ENCODE measurements at regions not wholly inside any gene's neighbourhood (a gene's known extent, or its start where the extent isn't known, plus 50 kb on each side); places are given as distances from the start of the nearest gene placed in this dataset.

- intact Hi-C loops (cut with DNase I) = no loop called here
- DNase-seq (ENCODE audit: extremely low spot score in 2 of 2) = no peak
- Histone ChIP-seq H3K9me3 (no peaks in the 10 kb centered on the region), H3K27ac (no peak overlapping the region), H3K4me1 (no peaks in the 10 kb centered on the region), H3K27me3 (no peaks in the 10 kb centered on the region), H3K36me3 (no peaks in the 10 kb centered on the region), H3K4me3 (no peak overlapping the region)
- TF ChIP-seq, protein P1, sequence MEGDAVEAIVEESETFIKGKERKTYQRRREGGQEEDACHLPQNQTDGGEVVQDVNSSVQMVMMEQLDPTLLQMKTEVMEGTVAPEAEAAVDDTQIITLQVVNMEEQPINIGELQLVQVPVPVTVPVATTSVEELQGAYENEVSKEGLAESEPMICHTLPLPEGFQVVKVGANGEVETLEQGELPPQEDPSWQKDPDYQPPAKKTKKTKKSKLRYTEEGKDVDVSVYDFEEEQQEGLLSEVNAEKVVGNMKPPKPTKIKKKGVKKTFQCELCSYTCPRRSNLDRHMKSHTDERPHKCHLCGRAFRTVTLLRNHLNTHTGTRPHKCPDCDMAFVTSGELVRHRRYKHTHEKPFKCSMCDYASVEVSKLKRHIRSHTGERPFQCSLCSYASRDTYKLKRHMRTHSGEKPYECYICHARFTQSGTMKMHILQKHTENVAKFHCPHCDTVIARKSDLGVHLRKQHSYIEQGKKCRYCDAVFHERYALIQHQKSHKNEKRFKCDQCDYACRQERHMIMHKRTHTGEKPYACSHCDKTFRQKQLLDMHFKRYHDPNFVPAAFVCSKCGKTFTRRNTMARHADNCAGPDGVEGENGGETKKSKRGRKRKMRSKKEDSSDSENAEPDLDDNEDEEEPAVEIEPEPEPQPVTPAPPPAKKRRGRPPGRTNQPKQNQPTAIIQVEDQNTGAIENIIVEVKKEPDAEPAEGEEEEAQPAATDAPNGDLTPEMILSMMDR (IDR thresholded peaks at IDR 0.05) = no peak
- TF ChIP-seq POLR2A (IDR thresholded peaks at IDR 0.05) = no peak
- TF ChIP-seq POLR2AphosphoS5 (IDR thresholded peaks at IDR 0.05; ENCODE audit: insufficient read depth in 1 of 2, low read depth in 1 of 2) = no peak
These were observed 383.5 kb downstream of the C6orf118 start for GRCh38 chr6:164925681-164926530.

DNA sequence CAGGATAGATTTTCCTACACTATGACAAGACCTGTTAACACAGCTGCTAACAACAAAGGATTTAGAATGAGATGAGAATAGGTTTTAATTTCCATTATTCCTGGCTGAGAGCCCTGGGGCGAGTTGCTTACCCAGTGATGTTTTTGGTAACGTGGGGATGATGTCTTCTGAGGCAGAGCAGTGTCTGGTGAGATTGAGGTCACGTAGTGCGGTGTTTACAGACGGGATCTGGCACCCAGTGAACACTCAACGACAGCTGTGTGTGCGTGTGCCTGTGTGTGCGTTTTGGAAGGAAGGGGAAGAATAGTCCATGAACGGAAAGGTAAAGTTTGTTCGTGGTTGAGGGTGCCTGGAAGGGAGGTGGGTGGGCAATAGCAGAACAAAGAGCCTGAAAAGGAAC lies 384.7 kb downstream of the C6orf118 start:
- Histone ChIP-seq H3K4me3 (no peak overlapping the region), H3K36me3 (no peaks in the 10 kb centered on the region), H3K27me3 (no peaks in the 10 kb centered on the region), H3K4me1 (no peaks in the 10 kb centered on the region), H3K9me3 (no peaks in the 10 kb centered on the region), H3K27ac (no peak overlapping the region)
- intact Hi-C loops (cut with DNase I) = no loop called here
- TF ChIP-seq POLR2A (IDR thresholded peaks at IDR 0.05) (no peak), POLR2AphosphoS5 (IDR thresholded peaks at IDR 0.05; ENCODE audit: insufficient read depth in 1 of 2, low read depth in 1 of 2) (no peak)
- TF ChIP-seq, protein P1 (IDR thresholded peaks at IDR 0.05) = no peak
- no peak for DNase-seq (ENCODE audit: extremely low spot score in 2 of 2)

DNA sequence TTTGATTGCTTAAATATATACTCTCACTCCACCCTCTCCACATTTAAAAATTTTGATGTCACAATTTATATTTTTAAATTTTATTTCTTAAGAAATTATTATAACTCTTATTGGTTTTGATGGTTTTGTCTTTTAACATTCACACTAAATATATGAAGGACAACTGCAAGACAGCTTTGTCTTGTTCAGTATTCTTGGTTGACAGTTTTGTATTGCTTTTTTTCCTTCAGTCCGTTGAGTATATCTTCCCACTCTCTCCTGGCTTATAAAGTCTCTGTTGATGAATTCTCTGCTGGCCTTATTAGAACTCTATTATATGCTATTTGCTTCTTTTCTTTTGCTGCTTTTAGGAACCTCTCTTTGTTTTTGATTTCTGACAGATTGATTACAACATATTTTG lies 392.2 kb downstream of the C6orf118 start:
- Histone ChIP-seq H3K4me3 (no peak overlapping the region), H3K27me3 (no peaks in the 10 kb centered on the region), H3K27ac (no peak overlapping the region), H3K4me1 (no peaks in the 10 kb centered on the region), H3K36me3 (no peaks in the 10 kb centered on the region), H3K9me3 (no peaks in the 10 kb centered on the region)
- TF ChIP-seq POLR2AphosphoS5 (IDR thresholded peaks at IDR 0.05; ENCODE audit: insufficient read depth in 1 of 2, low read depth in 1 of 2) = no peak
- TF ChIP-seq, protein P1 (IDR thresholded peaks at IDR 0.05) = no peak
- no peak for TF ChIP-seq POLR2A (IDR thresholded peaks at IDR 0.05)
- no peak for DNase-seq (ENCODE audit: extremely low spot score in 2 of 2)
- intact Hi-C loops (cut with DNase I) = no loop called here

DNA sequence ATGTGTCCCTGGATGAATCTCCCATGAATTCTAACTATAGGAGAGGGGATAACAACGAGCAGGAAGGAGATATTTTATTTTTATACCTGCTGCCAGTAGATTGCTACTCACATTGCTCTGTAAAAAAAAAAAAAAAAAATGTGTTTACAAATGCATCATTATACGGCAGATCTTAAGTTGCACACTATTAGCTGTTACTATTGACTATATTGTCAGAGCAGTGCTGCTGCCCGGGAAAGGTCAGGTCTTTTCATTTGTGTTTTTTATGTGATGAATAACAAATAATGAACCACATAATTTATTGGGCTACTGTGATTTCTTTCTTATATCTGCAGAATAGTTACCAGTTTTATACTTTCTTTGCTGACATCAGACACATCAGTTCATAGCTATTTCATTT lies 393.3 kb downstream of the C6orf118 start:
- Histone ChIP-seq H3K27ac (no peak overlapping the region), H3K9me3 (no peaks in the 10 kb centered on the region), H3K36me3 (no peaks in the 10 kb centered on the region), H3K27me3 (no peaks in the 10 kb centered on the region), H3K4me1 (no peaks in the 10 kb centered on the region), H3K4me3 (no peak overlapping the region)
- intact Hi-C loops (cut with DNase I) = no loop called here
- TF ChIP-seq, protein P1 (IDR thresholded peaks at IDR 0.05) = no peak
- no peak for TF ChIP-seq POLR2A (IDR thresholded peaks at IDR 0.05)
- no peak for TF ChIP-seq POLR2AphosphoS5 (IDR thresholded peaks at IDR 0.05; ENCODE audit: insufficient read depth in 1 of 2, low read depth in 1 of 2)
- no peak for DNase-seq (ENCODE audit: extremely low spot score in 2 of 2)

GRCh38 chr6:164911873-164912580 lies 397.4 kb downstream of the C6orf118 start:
- no peak overlapping the region for H3K4me3 ChIP-seq
- no peak for TF ChIP-seq POLR2AphosphoS5 (IDR thresholded peaks at IDR 0.05; ENCODE audit: insufficient read depth in 1 of 2, low read depth in 1 of 2)
- TF ChIP-seq, protein P1 (IDR thresholded peaks at IDR 0.05) = no peak
- TF ChIP-seq POLR2A (IDR thresholded peaks at IDR 0.05) = no peak

More at GRCh38 chr6:164911873-164912580, 397.4 kb downstream of the C6orf118 start:
- intact Hi-C loops (cut with DNase I) = no loop called here
- no peak overlapping the region for H3K27ac ChIP-seq
- H3K36me3 ChIP-seq = no peaks in the 10 kb centered on the region
- no peaks in the 10 kb centered on the region for H3K27me3 ChIP-seq
- DNase-seq (ENCODE audit: extremely low spot score in 2 of 2) = no peak
- no peaks in the 10 kb centered on the region for H3K4me1 ChIP-seq
- H3K9me3 ChIP-seq = no peaks in the 10 kb centered on the region
